A673 (cell line): ENCODE measurements at regions not wholly inside any gene's neighbourhood (a gene's known extent, or its start where the extent isn't known, plus 50 kb on each side); places are given as distances from the start of the nearest gene placed in this dataset.

Source experiments
- BruUV-seq: library from RNA; stranded (reverse); fragments of 400-500 nt; replicated peaks from 2 replicates; lab custom pipeline; 2021; lab: Mats Ljungman, UMichigan
- CTCF ChIA-PET: fragments of 300-600 bp; sonication (Branson Sonifier 250); formaldehyde crosslinking; loops from one replicate; lab custom pipeline; 2022; ENCODE audit warnings: antibody characterized with exemption; lab: Charles Lee
- POLR2A ChIA-PET: fragments of 300-600 bp; sonication (Branson Sonifier 250); formaldehyde crosslinking; loops from one replicate; lab custom pipeline; 2022; ENCODE audit warnings: antibody characterized with exemption; ENCODE audit not compliant: low non-redundant PET; lab: Charles Lee
- DNase-seq: peaks from one replicate; pipeline ENCODE4 v3.0.0-alpha.2; 2015; ENCODE audit warnings: low spot score
- H3K27ac ChIP-seq: fragments of 200-600 bp; sonication (generic); 2 replicates; pipeline ENCODE4 v1.5.1; 2016; ENCODE audit warnings: mixed run types, low read depth, mild to moderate bottlenecking, mixed read lengths, antibody characterized with exemption, low read length; ENCODE audit not compliant: poor library complexity, severe bottlenecking
- H3K27me3 ChIP-seq: fragments of 200-600 bp; sonication (generic); replicated peaks from 2 replicates; pipeline ENCODE4 v1.6.1; 2017; ENCODE audit warnings: mixed run types, low read depth, mild to moderate bottlenecking, mixed read lengths, antibody characterized with exemption, low read length; ENCODE audit not compliant: insufficient read depth, poor library complexity
- H3K36me3 ChIP-seq: fragments of 200-600 bp; sonication (generic); 2 replicates; pipeline ENCODE4 v1.6.1; 2016; ENCODE audit warnings: mixed run types, mild to moderate bottlenecking, mixed read lengths, antibody characterized with exemption, low read length; ENCODE audit not compliant: insufficient read depth, poor library complexity, severe bottlenecking
- H3K4me1 ChIP-seq: fragments of 200-600 bp; sonication (generic); 2 replicates; pipeline ENCODE4 v1.6.1; 2017; ENCODE audit warnings: mixed run types, mild to moderate bottlenecking, mixed read lengths, antibody characterized with exemption, low read length; ENCODE audit not compliant: insufficient read depth, poor library complexity, severe bottlenecking
- H3K4me3 ChIP-seq: fragments of 200-600 bp; sonication (generic); 2 replicates; pipeline ENCODE4 v1.5.1; 2016; ENCODE audit warnings: low read depth, mixed run types, mild to moderate bottlenecking, mixed read lengths, low read length; ENCODE audit not compliant: poor library complexity, severe bottlenecking
- H3K9me3 ChIP-seq: fragments of 200-600 bp; sonication (generic); 2 replicates; pipeline ENCODE4 v1.6.1; 2016; ENCODE audit warnings: mixed run types, low read depth, mild to moderate bottlenecking, mixed read lengths, antibody characterized with exemption, low read length; ENCODE audit not compliant: poor library complexity, severe bottlenecking
- EZH2 ChIP-seq: fragments of 200-600 bp; sonication (generic); IDR thresholded peaks from 2 replicates; pipeline ENCODE4 v1.6.1; 2017; ENCODE audit warnings: borderline replicate concordance, low read depth, mild to moderate bottlenecking, mixed read lengths, antibody characterized with exemption, low read length; ENCODE audit not compliant: poor library complexity, severe bottlenecking
- intact Hi-C: fragments of 100-400 bp; cut with micrococcal nuclease; formaldehyde crosslinking; loops from one replicate; pipeline ENCODE4 v1.10.0; 2022; ENCODE audit not compliant: unreplicated experiment
- TF ChIP-seq, protein P1 (sequence below): fragments of 300-800, 200-600 bp; sonication (generic); conservative IDR thresholded peaks from 2 replicates; pipeline ENCODE4 v1.5.1; 2017; ENCODE audit warnings: low read depth, mild to moderate bottlenecking, antibody characterized with exemption, low read length, moderate library complexity, mixed read lengths

DNA sequence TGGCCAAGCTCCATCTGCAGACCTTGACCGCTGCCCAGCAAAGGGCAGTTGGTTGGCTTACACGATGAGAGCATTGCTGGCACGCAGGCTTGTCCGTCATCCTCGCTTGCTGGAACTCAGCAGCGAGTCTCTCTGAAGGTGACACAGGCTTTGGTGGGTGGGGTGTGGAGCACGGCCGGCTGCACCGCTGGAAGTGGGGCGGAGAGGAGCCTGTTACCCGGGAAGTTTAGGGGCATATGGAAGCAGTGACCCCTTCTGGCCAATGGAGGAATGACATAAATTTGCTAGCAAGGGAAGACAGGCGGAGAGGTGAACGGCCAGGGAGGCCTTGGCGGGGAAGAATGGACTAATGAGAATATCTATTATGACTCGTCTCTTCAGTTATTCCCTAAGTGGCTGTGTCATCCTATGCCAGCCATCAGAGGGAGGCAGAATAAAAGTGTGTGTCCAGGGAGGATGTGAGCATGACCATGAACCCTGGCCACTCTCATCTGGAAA lies 65.9 kb upstream of the SDK2 start:
- intact Hi-C loops: loop anchor here (1.0 kb wide), 1 partner anchor 281 kb away; no protein-coding TSS in a partner anchor
- no peaks in the 10 kb centered on the region for H3K4me1 ChIP-seq
- H3K9me3 ChIP-seq: no peaks in the 10 kb centered on the region
- no peaks in the 10 kb centered on the region for H3K36me3 ChIP-seq
- ChIA-PET POLR2A (no interaction called here), CTCF (interaction anchor here (0.8 kb wide), 1 partner anchor 64 kb away, joined by 4 read pairs; no protein-coding TSS in a partner anchor)
- no TSS peak for BruUV-seq
- no peak overlapping the region for H3K27ac ChIP-seq
- DNase-seq: peak; percentile 80
- H3K27me3 ChIP-seq: peaks cover 53% of the 10 kb centered on the region
- TF ChIP-seq EZH2: no peak
- TF ChIP-seq, protein P1, sequence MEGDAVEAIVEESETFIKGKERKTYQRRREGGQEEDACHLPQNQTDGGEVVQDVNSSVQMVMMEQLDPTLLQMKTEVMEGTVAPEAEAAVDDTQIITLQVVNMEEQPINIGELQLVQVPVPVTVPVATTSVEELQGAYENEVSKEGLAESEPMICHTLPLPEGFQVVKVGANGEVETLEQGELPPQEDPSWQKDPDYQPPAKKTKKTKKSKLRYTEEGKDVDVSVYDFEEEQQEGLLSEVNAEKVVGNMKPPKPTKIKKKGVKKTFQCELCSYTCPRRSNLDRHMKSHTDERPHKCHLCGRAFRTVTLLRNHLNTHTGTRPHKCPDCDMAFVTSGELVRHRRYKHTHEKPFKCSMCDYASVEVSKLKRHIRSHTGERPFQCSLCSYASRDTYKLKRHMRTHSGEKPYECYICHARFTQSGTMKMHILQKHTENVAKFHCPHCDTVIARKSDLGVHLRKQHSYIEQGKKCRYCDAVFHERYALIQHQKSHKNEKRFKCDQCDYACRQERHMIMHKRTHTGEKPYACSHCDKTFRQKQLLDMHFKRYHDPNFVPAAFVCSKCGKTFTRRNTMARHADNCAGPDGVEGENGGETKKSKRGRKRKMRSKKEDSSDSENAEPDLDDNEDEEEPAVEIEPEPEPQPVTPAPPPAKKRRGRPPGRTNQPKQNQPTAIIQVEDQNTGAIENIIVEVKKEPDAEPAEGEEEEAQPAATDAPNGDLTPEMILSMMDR: peak; percentile 76
- no peak overlapping the region for H3K4me3 ChIP-seq

DNA sequence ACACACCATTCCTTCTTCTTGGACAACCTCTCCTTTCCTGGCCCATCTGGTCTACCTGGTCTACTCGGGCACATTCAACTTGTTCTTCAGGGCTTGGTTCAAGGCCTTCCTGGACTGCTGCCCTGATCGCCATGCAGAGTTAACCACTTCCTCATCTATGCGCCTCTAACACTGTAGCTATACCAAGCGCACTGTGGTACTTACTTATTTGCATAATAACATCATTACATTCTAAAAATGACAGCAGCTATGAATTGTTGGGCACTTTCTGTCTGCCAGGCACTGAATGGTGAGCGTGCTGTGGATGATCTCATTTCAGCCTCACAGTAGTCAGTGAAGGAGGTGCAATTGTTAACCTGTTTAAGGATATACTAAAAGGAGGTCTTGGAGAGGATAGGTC lies 66.9 kb upstream of the SDK2 start:
- Histone ChIP-seq H3K27me3 (peaks cover 55% of the 10 kb centered on the region), H3K36me3 (no peaks in the 10 kb centered on the region), H3K9me3 (no peaks in the 10 kb centered on the region), H3K4me3 (no peak overlapping the region), H3K27ac (no peak overlapping the region), H3K4me1 (no peaks in the 10 kb centered on the region)
- intact Hi-C loops: no loop called here
- ChIA-PET POLR2A (no interaction called here), CTCF (no interaction called here)
- BruUV-seq: no TSS peak
- TF ChIP-seq, protein P1: no peak
- TF ChIP-seq EZH2: no peak
- DNase-seq: no peak

DNA sequence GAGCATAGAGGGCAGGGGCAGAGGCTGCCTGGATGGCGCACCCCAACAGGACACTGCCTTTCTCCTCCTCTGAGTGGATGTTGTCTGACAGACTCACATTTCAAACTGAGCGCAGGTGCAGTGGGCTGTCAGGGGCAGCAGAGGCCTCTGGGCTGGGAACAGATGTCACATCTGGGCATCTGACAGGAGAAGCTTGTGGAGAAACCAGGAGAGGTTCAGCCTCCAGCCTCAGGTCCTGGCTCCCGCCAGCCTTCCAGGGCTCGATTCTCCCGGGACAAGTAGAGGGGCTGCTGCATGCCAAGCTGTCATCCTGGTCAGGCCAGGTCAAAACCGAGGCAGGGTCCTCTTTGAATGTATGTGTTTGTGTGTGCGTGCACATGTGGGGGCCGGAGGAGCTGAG lies 67.7 kb upstream of the SDK2 start:
- BruUV-seq: no TSS peak
- H3K9me3 ChIP-seq: no peaks in the 10 kb centered on the region
- ChIA-PET POLR2A (no interaction called here), CTCF (no interaction called here)
- no peaks in the 10 kb centered on the region for H3K4me1 ChIP-seq
- no peaks in the 10 kb centered on the region for H3K36me3 ChIP-seq
- no peak overlapping the region for H3K4me3 ChIP-seq
- intact Hi-C loops: no loop called here
- H3K27ac ChIP-seq: no peak overlapping the region
- TF ChIP-seq EZH2: no peak
- TF ChIP-seq, protein P1: no peak
- DNase-seq: no peak
- peaks cover 55% of the 10 kb centered on the region for H3K27me3 ChIP-seq
